ENCODE measurements at regions not wholly inside any gene's neighbourhood (a gene's known extent, or its start where the extent isn't known, plus 50 kb on each side); places are given as distances from the start of the nearest gene placed in this dataset.
A peak's percentile ranks its signal among the peaks of the same experiment; 100 is the strongest.

DNA sequence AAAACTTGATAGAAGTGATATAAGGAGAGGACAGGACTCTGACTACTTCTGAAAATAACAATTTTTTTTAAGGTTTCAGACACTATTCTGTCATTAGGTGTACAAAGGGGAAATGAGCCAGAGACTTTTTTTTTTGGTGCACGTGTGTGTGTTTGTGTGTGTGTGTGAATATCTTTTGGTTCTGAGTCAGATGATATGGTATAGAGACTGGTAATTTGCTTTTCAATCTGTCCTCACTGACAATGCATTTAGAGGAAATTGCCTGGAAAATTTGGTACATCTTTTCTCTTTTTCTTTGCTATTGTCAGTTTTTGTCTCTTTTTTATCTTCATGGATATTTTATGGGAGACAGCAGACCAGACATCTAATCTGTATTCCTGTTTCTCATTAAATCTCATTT, 59.3 kb downstream of the DDIT4L start:
- DNase-seq = no peak

DNA sequence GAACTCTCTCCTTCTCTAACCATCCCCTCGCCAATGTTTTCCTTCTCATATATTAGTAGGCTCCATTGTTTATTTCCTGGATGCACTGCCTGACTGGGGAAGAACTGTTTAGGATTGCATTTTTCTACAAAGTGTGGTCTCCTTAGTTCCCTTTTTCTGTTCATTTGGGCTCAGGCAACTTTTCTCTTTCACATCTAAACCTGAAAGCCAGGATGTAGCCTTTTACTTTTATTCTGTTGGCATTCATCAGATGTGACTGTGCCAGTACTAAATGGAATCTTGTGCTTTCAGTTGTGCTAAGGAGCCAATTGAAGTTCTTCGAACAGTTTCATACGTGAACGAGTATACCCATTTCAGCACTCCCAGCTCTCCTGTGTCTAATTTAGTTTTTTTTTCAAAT, 59.8 kb downstream of the DDIT4L start:
- no peak for DNase-seq

DNA sequence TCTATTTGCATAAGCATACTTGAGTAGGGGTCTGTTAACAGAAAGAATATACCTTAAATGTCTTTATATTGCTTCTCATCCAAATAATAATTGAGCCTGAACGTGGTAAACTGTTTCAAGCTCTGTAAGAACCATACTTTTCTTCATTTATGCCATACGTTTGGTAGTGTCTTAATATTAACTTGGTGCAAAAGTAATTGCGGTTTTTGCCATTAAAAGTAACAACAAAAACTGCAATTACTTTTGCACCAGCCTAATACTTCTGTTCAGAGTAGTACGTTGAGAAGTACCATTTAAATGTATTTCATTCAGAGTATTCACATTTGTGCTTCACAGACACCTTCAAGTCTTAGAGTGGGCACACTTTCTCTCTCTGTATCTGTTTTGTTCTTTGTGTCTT, 60.5 kb downstream of the DDIT4L start:
- no peak for DNase-seq

DNA sequence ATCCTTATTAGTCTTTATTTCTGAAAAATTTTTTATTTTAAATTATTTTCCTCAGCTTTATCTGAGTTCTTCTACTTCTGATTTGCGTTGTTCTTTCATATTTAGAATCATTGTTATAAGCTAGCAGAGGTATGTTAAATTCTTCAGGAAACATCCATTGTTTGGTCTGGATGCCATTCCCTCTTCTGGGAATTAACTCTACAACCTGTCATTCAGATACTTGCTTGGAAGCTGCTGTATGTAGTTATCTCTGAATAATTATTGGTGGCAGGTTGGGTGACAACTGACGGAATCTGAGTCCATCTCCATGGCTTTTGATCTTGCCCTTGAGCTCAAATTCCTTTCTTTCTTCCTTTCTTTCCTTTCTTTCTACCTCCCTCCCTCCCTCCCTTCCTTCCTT, 61.9 kb downstream of the DDIT4L start:
- no peak for DNase-seq

DNA sequence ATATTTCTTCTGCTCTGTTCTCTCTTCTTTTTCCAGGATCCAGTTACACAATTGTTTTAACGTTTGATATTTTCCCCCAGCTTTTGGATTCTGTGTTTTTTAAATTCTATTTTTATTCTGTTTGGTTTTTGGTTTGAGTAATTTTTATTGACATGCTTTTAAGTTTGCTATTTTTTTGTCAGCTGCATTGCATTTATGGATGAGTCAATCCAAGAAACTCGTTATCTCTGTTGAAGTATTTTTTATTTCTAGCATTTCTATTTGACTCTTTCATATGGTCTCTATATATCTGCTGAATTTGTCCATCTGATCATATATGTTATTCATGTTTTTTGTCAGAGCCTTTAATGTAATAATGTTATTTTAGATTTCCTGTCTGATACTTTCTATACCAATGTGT, 65.6 kb downstream of the DDIT4L start:
- DNase-seq = no peak

DNA sequence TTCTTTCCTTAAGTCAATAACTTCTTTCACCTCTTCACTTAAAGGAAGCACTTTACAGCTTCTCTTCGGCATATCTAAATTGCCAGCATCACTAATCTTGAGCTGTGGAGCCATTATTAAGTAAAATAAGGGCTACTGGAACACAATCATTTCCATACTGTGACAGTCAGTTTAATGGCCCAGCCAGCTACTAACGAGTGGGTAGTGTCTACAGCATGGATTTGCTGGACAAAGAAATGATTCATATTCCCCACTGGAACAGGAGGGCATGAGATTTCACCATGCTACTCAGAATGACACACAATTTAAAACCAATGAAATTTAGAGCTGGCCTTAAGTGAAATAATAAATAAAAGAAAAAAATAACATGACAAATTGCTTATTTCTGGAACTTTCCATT, 72.1 kb downstream of the DDIT4L start:
- DNase-seq = no peak

DNA sequence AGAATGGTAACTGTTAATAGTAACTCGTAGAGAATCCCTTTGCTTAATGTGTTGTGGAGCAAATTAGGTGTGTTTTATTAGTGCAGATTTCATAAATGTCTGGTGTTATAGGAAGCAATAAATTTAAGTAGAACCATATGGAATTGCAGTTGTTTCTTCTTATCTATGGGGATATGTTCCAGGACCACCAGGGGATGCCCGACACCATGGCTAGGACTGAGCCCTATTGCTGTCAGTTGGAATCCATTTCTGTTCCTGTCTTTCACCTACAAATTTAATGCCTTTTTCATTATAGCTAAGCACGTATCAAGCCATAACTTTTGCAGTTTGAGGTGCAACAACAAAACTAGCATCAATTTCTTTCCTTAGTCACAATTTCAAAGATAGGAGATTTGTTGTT, 72.5 kb downstream of the DDIT4L start:
- DNase-seq = no peak

DNA sequence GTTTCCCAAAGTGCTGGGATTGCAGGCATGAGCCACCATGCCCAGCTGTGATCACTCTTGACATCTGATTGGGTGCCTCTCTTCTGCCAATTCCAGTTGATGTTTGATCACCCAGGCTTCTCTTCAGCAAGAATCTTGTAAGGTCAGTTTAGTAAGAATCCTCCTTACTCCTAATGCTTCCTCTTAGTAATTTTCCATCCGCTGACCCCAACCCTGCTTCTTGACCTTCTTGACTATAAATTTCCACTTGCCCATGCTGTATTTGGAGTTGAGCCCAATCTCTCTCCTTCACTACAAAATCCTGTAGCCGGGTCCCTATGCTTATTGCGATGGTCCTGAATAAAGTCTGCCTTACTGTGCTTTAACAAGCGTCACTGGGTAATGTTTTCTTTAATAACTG, 75.4 kb downstream of the DDIT4L start:
- no peak for DNase-seq

DNA sequence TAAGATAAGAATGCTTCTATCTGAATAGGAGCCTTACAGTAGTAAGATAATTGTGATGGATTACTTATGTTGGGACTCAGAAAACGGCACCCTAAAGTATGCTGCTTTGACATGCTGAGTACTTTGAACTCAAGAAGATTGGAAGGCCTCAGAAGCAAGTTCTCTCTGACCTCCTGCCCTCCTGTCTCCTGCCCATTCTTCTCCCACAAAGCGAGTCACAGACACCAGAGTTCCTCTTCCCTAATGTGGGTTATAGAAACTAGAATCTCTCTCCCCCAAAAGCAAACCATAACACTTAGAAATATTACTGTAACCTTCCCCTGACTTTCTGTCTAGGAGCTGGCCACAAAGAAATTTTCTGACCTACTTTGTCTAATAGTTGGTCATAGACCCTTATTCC, 76.5 kb downstream of the DDIT4L start:
- DNase-seq = no peak

DNA sequence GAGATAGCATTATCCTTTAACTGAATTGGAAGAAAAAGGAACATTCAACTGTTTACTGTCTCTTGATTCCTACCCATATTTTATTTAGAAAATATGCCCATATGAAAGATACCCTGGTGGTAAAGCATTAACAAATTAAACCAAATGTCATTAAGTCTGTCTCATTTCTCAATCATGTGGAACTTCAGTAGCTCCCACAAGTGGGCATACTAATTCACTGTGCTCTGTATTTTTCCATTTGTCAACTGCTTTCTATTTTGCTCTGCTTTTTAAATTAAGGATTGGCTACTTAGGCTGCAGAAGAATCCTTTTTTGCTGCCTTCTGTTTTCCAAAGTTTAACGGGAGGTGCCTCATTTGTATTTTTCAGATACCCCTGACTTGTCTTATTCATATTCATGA, 77.2 kb downstream of the DDIT4L start:
- no peak for DNase-seq

DNA sequence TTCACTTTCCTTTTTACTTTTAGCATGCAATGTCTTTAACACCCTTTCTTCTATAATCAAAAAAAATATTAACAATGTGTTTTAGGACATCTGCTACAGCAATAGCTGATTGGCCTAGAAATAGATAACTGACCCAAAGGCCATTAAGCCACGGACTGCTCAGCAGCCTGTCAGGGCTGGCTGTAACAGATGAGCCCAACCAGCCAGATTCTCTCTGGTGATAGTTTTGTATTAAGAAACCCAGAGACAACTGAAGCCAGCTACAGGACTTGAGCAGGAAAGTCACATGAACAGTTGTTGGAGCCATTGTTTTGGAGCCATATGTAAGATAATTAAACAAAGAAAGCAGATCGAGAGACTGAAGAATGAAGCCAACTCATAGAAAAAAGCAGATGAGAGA, 80.3 kb downstream of the DDIT4L start:
- DNase-seq = no peak

DNA sequence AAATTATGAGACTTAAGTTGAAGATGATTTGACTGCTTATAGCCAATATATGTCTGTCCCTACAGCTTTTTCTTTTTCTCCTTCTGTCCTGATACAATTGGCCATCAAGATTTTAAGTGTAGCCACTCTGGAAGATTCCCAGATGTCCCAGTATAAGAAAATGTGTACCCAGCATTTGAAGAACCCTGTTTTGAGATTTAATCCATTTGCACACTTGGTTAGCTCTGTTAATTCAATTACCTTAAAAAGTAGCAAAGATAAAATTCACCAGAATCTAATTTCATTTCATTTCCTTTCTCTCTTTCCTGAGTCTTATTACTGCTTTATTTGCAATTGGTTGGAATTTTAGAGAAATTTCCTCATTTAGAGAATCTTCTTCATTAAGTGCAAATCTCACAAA, 81.4 kb downstream of the DDIT4L start:
- no peak for DNase-seq

DNA sequence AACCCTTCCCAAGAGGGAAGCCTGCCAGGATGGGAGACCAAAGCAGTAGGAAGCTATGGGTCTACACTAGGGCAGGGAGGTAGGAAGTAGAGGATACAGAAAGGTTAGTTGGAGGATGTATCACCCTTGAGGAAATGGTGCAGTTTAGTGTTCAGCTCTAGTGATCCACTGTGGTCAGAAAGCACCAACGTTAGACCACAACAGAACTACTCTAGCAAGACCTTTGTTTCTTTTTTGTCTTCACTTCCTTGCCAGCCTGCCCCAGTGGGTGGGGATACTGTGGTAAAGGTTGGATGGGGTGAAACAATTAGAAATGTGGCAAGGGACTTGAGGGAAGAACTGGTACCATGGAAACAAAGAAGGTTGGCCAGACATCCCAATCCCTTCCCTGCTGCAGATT, 83.3 kb downstream of the DDIT4L start:
- DNase-seq = no peak

DNA sequence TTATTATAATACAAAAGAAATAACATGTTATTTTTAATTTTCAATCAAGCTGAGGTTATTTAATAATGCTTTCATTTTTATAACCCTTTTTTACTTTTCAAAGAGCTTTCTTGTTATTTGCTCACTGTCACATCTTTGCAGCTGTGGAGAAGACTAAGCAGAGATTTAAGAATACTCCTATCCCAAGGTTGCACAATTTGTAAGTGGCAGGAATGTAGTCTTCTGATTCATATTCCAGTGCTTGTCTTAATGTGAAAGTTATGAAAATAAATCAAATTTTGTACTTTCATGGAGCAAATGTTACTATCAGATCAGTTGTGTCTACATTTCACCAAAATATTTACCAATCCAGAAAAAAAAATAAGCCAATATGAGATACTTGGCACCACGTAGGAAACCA, 86.6 kb downstream of the DDIT4L start:
- no peak for DNase-seq

DNA sequence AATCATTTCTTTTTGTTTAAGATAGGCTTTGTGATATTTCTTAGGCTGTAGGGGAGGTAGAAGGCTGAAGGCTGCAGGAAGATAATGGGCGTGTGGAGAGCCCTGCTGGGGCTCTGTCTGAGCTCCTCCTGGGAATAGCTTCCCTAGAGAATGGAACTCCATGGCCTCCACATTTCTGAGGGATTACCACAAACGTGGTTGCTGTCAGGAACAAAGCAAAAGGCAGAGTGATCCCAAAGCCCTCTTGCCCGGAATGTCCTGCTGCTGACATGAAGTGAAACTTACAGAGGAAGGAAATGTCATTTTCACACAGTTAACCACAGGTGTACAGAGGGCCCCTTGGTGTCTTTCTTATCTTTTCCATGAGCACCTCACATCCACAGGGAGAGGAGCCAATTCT, 89.3 kb downstream of the DDIT4L start:
- DNase-seq = no peak

DNA sequence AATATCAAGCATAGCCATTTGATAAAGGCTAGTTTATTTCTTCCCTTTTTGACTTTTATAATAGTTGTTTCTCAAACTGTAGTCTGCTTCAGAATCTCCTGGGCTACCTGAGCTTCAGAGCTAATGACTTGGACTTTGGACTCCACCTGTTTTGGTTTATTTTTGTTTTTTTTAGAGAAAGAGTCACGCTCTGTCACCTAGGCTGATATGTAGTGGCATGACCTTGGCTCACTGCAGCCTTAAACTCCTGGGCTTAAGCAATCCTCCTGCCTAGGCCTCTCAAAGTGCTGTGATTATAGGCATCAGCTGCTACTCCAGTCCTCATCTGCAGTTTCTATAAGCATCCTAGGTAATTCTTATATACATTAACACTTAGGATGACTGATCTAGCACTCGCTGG, 90.5 kb downstream of the DDIT4L start:
- DNase-seq = no peak

DNA sequence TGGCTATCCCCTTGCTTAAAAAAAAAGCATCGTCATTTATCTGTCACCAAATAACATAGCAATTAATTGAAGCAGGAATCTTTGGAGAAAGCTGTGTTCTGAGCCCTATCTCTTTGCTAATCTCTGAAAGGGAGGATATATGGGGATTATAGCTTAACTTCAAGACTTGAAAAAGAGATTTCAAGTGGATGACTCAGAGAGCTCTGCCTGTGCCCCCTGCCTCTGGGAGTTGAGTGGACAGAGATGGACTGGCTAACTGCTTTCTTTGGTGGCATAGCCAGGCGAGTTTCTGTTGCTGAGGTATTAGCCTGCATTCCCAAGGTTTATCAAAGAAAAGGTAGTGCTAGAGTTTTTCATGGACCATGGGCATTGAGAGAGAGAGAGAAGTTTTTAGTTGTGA, 91.6 kb downstream of the DDIT4L start:
- DNase-seq = no peak

DNA sequence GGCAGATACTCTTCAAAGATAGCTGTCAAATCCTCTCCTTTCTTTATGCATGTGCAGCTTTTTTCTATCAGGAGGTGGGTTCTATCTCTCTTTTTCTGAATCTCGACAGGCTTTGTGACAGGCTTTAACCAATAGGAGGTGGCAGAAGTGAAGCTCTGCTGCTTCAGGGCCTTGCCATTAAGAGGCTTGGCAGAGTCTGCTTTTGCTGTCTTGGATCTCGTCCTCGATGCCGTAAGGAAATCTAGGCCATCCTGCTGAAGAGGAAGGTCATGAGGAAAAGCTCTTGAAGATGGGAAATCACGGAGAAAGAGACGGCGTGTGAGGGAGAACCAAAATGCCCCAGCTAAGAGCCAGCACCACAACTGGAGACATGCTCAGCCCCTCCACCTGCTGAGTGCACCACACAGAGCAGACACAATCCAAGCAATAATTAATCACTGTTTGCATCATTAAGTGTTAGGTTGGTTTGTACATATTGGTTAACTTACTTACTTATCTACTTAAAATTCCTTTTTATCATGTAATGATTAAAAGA, 92.2 kb downstream of the DDIT4L start:
- DNase-seq = no peak

DNA sequence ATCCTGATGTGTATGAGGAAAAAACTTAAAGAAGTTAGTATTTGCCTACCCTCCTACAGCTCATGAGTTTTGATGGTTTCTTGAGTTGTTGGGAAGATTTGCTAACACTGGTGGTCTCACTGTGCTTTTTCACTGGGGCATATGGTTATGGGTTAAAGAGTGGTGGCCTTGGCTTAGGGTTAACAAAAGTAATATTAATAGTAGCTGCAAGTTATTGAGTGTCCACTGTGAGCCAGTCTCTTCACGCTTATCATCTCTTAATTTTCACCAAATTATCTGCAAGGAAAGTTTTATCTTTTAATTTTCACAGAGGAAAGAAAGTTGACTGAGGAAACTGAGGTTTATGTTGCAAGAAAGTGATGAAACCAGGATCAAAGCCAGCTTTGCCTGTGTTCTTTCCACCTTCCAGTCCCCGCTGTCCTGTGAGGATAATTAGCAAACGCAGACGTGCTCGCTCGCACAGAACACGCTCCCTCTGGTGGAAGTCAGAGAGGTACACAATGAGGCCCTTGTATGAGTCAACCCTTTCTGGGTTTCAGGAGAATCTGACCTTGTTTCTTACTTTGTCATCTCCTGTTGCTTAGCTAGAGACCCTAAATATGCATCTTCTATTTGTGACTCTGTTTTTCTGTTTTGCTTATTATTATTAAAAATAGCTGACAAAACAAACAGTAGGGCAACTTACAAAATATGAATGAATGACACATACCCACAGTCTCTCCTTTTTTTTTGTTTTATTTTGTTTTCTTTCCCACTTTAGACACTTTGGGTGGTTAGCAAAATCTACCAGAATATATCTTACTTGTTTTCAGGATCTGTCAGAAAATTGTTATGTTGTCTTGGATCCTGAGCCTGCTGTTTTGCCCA, 94.3 kb downstream of the DDIT4L start:
- peak; percentile 35 to 49 for DNase-seq

DNA sequence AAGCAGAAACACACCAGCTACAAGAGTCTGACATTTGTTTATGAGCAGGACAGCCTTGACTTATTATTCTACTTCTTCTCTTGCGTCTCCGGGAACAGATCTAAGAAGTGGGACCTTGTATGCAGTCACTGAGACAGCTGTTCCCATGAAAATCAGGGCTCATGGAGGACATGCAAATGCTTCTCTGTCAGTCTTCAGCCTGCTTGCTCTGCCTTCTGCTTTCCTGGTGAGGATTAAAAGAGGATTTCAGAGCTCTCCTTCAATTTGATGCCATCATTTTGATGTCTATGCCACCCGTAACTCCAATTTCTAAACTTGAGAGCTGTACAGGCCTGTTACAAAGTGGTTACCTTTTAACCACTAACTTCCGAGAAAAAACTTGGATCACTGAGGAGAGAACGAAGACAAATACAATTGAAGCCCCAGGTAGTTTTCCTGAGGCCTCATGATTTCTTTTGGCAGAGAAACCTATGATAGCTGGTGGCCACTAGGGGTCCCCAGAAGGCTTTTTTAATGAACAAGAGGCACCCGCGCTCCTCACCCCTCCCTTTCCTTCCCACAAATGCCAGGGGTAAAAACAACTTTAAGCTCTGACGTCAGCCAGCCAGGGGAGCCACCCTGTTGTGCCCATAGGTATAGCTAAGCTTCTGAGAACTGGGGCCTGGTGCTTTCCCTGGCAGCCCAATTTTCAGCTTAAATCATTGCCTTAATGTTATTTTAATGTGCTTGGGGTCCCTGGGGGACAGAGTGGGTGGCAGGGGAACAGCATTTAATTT, 97.0 kb downstream of the DDIT4L start:
- DNase-seq = peak; percentile 45 to 49

DNA sequence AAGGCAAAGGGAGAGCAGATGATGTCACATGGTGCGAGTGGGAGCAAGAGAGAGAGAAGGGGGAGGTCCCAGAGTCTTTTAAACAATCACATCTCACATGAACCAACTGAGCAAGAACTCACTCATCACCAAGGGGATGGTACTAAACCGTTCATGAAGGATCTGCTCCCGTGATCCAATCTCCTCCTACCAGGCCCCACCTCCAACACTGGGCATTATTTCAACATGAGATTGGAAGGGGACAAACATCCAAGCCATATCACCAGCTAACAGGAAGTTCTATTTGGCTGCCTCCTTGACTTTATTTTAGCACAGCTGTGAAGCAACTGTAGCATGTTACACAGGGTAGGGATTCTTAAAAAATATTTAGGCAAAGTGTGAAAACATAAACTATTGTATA, 102.5 kb downstream of the DDIT4L start:
- DNase-seq = no peak

DNA sequence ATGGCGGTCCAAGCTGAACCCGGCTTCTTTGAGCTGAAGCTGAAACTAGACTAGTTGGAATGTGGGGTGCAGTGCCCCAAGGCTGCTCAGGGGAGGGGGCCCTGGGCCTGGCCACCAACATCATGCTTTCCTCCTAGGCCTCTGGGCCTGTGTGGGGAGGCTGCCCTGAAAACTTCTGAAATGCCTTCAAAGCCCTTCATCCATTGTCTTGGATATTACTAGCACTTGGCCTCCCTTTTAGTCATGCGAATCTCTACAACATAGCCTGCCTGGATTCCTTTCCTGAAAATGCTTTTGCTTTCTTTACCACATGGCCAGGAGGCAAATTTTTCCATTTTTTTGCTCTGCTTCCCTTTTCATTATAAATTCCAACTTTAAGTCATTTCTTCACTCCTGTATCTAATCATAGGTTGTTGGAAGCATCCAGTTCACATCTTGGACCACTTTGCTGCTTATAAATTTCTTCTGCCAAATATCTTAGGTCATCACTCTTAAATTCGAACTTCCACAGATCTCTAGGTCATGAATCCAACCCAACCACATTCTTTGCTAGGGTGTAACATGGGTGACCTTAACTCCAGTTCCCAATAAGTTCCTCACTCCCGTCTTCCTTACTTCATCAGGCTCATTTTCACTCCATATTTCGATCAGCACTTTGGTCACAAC, 103.4 kb downstream of the DDIT4L start:
- no peak for DNase-seq

DNA sequence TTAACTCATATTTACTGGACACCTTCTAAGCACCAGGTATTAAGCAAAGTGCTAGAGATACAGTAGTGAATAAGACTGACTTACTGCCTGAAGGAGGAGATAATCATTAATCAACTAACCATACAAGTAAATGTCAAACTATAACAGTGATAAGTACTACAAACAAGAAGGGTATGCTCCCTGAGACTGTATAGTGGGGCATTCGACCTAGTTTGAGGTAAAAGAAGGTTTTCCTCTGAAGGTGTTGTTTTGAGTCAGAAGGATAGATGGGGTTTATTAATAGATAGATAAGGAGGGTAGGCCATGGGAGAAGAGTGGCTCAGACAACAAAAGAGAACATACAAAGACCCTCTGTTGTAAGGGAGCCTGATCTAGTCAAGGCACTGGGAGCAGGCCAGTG, 105.4 kb downstream of the DDIT4L start:
- DNase-seq = no peak
